NB4 (cell line): ENCODE measurements at regions not wholly inside any gene's neighbourhood (a gene's known extent, or its start where the extent isn't known, plus 50 kb on each side); places are given as distances from the start of the nearest gene placed in this dataset.

Source experiments
- MYC ChIP-seq: IDR thresholded peaks from 2 replicates; pipeline ENCODE4 v1.6.1; 2011; ENCODE audit warnings: low read depth, low read length
- POLR2A ChIP-seq: IDR thresholded peaks from 2 replicates; pipeline ENCODE4 v1.6.1; 2011; ENCODE audit warnings: mild to moderate bottlenecking; ENCODE audit not compliant: insufficient read length; ENCODE audit errors: extremely low read depth
- TF ChIP-seq, protein P1 (sequence below): IDR thresholded peaks from one replicate; pipeline ENCODE4 v1.5.1; 2012; ENCODE audit warnings: low read depth, low read length
- TF ChIP-seq, protein P2 (sequence below): IDR thresholded peaks from 2 replicates; pipeline ENCODE4 v1.6.1; 2011; ENCODE audit warnings: low read depth, low read length

DNA sequence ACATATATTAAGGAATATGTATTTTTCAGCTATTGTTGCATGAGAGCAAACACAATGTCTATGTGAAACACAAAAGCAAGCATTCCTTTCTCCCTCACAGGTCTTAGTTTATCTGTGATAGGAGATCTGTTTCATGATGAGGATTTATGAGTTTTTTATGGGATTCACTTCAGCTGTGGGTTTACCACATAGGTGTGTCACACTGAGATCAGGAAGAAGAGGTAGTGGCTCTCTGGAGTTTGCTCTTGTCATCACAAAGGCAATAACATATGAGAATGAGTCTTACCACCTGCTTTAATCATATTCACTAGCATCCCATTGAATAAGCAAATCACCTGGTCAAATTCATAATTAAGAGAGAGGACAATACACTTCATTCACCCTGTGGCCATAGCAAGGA, 960.3 kb upstream of the SLC39A10 start:
- TF ChIP-seq POLR2A: no peak
- TF ChIP-seq, protein P1, sequence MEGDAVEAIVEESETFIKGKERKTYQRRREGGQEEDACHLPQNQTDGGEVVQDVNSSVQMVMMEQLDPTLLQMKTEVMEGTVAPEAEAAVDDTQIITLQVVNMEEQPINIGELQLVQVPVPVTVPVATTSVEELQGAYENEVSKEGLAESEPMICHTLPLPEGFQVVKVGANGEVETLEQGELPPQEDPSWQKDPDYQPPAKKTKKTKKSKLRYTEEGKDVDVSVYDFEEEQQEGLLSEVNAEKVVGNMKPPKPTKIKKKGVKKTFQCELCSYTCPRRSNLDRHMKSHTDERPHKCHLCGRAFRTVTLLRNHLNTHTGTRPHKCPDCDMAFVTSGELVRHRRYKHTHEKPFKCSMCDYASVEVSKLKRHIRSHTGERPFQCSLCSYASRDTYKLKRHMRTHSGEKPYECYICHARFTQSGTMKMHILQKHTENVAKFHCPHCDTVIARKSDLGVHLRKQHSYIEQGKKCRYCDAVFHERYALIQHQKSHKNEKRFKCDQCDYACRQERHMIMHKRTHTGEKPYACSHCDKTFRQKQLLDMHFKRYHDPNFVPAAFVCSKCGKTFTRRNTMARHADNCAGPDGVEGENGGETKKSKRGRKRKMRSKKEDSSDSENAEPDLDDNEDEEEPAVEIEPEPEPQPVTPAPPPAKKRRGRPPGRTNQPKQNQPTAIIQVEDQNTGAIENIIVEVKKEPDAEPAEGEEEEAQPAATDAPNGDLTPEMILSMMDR: no peak
- TF ChIP-seq, protein P2, sequence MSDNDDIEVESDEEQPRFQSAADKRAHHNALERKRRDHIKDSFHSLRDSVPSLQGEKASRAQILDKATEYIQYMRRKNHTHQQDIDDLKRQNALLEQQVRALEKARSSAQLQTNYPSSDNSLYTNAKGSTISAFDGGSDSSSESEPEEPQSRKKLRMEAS: no peak
- TF ChIP-seq MYC: no peak
